ENCODE measurements at regions not wholly inside any gene's neighbourhood (a gene's known extent, or its start where the extent isn't known, plus 50 kb on each side); places are given as distances from the start of the nearest gene placed in this dataset.

GRCh38 chr11:127818625-127819024, 768.7 kb downstream of the ETS1 start:
- TF ChIP-seq POLR2A (IDR thresholded peaks at IDR 0.05; ENCODE audit: low read depth, low read length) (no peak), POLR2AphosphoS5 (IDR thresholded peaks at IDR 0.05; ENCODE audit: low read depth, low read length) (no peak), POU2F2 (IDR thresholded peaks at IDR 0.05; ENCODE audit: low read depth, low read length) (no peak), TAF1 (IDR thresholded peaks at IDR 0.05; ENCODE audit: low read depth, low read length) (no peak), PAX5 (IDR thresholded peaks at IDR 0.05; ENCODE audit: insufficient read depth, low read length, severe bottlenecking) (no peak), SPI1 (IDR thresholded peaks at IDR 0.05; ENCODE audit: low read depth, low read length) (no peak)

Data from GM12891 (cell line).